Upper lobe of right lung (tissue), 1 donor: ENCODE measurements at regions not wholly inside any gene's neighbourhood (a gene's known extent, or its start where the extent isn't known, plus 50 kb on each side); places are given as distances from the start of the nearest gene placed in this dataset.

Experiments used
- ATAC-seq: fragments of 200-7000 bp; cut with Tn5 transposase; one replicate; pipeline ENCODE4 v1.9.1; 2020; ENCODE audit warnings: mild to moderate bottlenecking, moderate library complexity
- DNase-seq: peaks from one replicate; pipeline ENCODE4 v3.0.0-alpha.2; 2020
- H3K27ac ChIP-seq: fragments of 200-600 bp; one replicate; pipeline ENCODE4 v1.8.0; 2022
- H3K27me3 ChIP-seq: fragments of 200-600 bp; one replicate; pipeline ENCODE4 v1.8.0; 2022; ENCODE audit warnings: mild to moderate bottlenecking
- H3K36me3 ChIP-seq: fragments of 200-600 bp; one replicate; pipeline ENCODE4 v1.8.0; 2022
- H3K4me1 ChIP-seq: fragments of 200-600 bp; one replicate; pipeline ENCODE4 v1.8.0; 2022
- H3K4me3 ChIP-seq: fragments of 200-600 bp; one replicate; pipeline ENCODE4 v1.8.0; 2022; ENCODE audit warnings: mild to moderate bottlenecking
- H3K9me3 ChIP-seq: fragments of 200-600 bp; one replicate; pipeline ENCODE4 v1.8.0; 2022
- intact Hi-C: fragments of 100-400 bp; cut with DNase I; formaldehyde crosslinking; loops from one replicate; pipeline ENCODE4 v1.11.0; 2022
- TF ChIP-seq, protein P1 (sequence below): fragments of 200-600 bp; IDR thresholded peaks from one replicate; pipeline ENCODE4 v1.8.0; 2022; ENCODE audit warnings: antibody characterized with exemption
- donor health status: DM: no; HTN: yes; CAD: no; lungs with severe emphysema.

DNA sequence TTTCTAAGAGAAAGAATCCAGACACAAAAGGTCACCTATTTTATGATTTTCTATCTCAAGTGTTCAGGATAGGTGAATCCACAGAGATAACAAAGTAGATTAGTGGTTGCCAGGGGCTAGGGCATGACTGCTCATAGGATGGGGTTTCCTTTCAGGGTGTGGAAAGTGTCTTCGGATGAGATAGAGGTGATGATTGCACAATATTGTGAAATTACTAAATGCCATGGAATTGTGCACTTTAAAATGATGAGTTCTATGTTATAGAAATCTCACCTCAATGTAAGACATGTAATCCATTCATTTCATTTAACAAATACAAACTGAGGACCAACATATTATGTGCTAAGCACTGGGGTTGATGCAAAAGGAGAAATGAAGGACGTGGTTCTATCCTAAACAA lies 76.4 kb upstream of the GALNT17 start:
- ATAC-seq (no peak), DNase-seq (no peak)
- H3K4me3 ChIP-seq, result no peak overlapping the region
- no peak overlapping the region for H3K27ac ChIP-seq
- H3K9me3 ChIP-seq, result peaks cover 16% of the 10 kb centered on the region
- TF ChIP-seq, protein P1, sequence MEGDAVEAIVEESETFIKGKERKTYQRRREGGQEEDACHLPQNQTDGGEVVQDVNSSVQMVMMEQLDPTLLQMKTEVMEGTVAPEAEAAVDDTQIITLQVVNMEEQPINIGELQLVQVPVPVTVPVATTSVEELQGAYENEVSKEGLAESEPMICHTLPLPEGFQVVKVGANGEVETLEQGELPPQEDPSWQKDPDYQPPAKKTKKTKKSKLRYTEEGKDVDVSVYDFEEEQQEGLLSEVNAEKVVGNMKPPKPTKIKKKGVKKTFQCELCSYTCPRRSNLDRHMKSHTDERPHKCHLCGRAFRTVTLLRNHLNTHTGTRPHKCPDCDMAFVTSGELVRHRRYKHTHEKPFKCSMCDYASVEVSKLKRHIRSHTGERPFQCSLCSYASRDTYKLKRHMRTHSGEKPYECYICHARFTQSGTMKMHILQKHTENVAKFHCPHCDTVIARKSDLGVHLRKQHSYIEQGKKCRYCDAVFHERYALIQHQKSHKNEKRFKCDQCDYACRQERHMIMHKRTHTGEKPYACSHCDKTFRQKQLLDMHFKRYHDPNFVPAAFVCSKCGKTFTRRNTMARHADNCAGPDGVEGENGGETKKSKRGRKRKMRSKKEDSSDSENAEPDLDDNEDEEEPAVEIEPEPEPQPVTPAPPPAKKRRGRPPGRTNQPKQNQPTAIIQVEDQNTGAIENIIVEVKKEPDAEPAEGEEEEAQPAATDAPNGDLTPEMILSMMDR, result no peak
- no peaks in the 10 kb centered on the region for H3K27me3 ChIP-seq
- no peaks in the 10 kb centered on the region for H3K36me3 ChIP-seq
- H3K4me1 ChIP-seq, result no peaks in the 10 kb centered on the region
- intact Hi-C loops, result no loop called here

DNA sequence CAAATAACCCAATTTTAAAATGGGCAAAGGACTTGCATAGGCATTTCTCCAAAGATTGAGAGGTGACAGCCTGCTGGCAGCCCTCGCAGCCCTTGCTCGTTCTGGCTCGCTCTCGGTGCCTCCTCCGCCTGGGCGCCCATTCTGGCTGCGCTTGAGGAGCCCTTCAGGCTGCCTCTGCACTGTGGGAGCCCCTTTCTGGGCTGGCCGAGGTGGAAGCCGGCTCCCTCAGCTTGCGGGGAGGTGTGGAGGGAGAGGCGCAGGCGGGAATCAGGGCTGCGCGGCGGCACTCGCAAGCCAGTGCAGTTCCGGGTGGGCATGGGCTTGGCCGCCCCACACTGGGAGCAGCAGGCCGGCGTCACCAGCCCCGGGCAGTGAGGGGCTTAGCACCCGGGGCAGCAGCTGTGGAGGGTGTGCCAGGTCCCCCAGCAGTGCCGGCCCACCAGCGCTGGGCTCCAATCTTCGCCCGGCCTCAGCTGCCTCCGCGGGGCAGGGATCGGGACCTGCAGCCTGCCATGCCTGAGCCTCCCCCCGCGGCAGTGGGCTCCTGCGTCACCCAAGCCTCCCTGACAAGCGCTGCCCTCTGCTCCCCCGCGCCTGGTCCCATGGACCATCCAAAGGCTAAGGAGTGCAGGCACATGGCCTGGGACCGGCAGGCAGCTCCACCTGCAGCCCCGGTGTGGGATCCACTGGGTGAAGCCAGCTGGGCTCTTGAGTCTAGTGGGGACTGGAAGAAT lies 54.0 kb upstream of the GALNT17 start:
- no peaks in the 10 kb centered on the region for H3K4me1 ChIP-seq
- no peaks in the 10 kb centered on the region for H3K27me3 ChIP-seq
- TF ChIP-seq, protein P1, result no peak
- H3K36me3 ChIP-seq, result no peaks in the 10 kb centered on the region
- DNase-seq (no peak), ATAC-seq (no peak)
- no peaks in the 10 kb centered on the region for H3K9me3 ChIP-seq
- intact Hi-C loops, result no loop called here
- no peak overlapping the region for H3K4me3 ChIP-seq
- H3K27ac ChIP-seq, result no peak overlapping the region
